H9 (cell line): ENCODE measurements at regions not wholly inside any gene's neighbourhood (a gene's known extent, or its start where the extent isn't known, plus 50 kb on each side); places are given as distances from the start of the nearest gene placed in this dataset.

Experiments
- DNase-seq: peaks from one replicate; pipeline ENCODE4 v3.0.0-alpha.2; 2017
- H2AFZ ChIP-seq: one replicate; pipeline ENCODE4 v1.6.1; 2013; ENCODE audit warnings: mild to moderate bottlenecking, low read length, control low read depth, moderate library complexity
- H2AK5ac ChIP-seq: 2 replicates; pipeline ENCODE4 v1.6.1; 2013; ENCODE audit warnings: low read length, control low read depth, mixed read lengths; ENCODE audit not compliant: insufficient read length
- H2BK120ac ChIP-seq: one replicate; pipeline ENCODE4 v1.6.1; 2013; ENCODE audit warnings: low read depth, mild to moderate bottlenecking, low read length, control low read depth, inconsistent platforms; ENCODE audit not compliant: poor library complexity, severe bottlenecking
- H2BK12ac ChIP-seq: 2 replicates; pipeline ENCODE4 v1.6.1; 2013; ENCODE audit warnings: low read length, control low read depth, mixed read lengths, low read depth; ENCODE audit not compliant: insufficient read length
- H2BK15ac ChIP-seq: 2 replicates; pipeline ENCODE4 v1.6.1; 2013; ENCODE audit warnings: low read depth, low read length, control low read depth
- H2BK20ac ChIP-seq: one replicate; pipeline ENCODE4 v1.6.1; 2013; ENCODE audit warnings: low read depth, mild to moderate bottlenecking, low read length, control low read depth, inconsistent platforms; ENCODE audit not compliant: poor library complexity, severe bottlenecking
- H2BK5ac ChIP-seq: 2 replicates; pipeline ENCODE4 v1.6.1; 2013; ENCODE audit warnings: low read length, control low read depth, mixed read lengths; ENCODE audit not compliant: insufficient read length
- H3K14ac ChIP-seq: 2 replicates; pipeline ENCODE4 v1.6.1; 2013; ENCODE audit warnings: low read length, control low read depth; ENCODE audit not compliant: insufficient read depth
- H3K18ac ChIP-seq: 2 replicates; pipeline ENCODE4 v1.6.1; 2013; ENCODE audit warnings: low read depth, mild to moderate bottlenecking, mixed read lengths, low read length, control low read depth; ENCODE audit not compliant: insufficient read length
- H3K23ac ChIP-seq: 2 replicates; pipeline ENCODE4 v1.6.1; 2013; ENCODE audit warnings: low read length, control low read depth, mixed read lengths, low read depth; ENCODE audit not compliant: insufficient read length
- H3K23me2 ChIP-seq: 2 replicates; pipeline ENCODE4 v1.6.1; 2013; ENCODE audit warnings: low read depth, mild to moderate bottlenecking, mixed read lengths, low read length, control low read depth; ENCODE audit not compliant: insufficient read length, poor library complexity, severe bottlenecking
- H3K27ac ChIP-seq: 2 replicates; pipeline ENCODE4 v1.5.1; 2013; ENCODE audit warnings: low read length, control low read depth, mixed read lengths, low read depth; ENCODE audit not compliant: insufficient read length
- H3K27me3 ChIP-seq: 2 replicates; pipeline ENCODE4 v1.6.1; 2013; ENCODE audit warnings: low read length, control low read depth, inconsistent platforms; ENCODE audit not compliant: insufficient read depth
- H3K4ac ChIP-seq: 2 replicates; pipeline ENCODE4 v1.6.1; 2013; ENCODE audit warnings: low read depth, mild to moderate bottlenecking, control low read depth, inconsistent platforms, low read length, moderate library complexity
- H3K4me1 ChIP-seq: 2 replicates; pipeline ENCODE4 v1.6.1; 2013; ENCODE audit warnings: low read length, control low read depth, inconsistent platforms; ENCODE audit not compliant: insufficient read depth
- H3K4me2 ChIP-seq: 2 replicates; pipeline ENCODE4 v1.6.1; 2013; ENCODE audit warnings: low read length, control low read depth, mixed read lengths; ENCODE audit not compliant: insufficient read length, insufficient read depth
- H3K56ac ChIP-seq: 2 replicates; pipeline ENCODE4 v1.6.1; 2013; ENCODE audit warnings: low read depth, mild to moderate bottlenecking, mixed read lengths, low read length, control low read depth; ENCODE audit not compliant: insufficient read length
- H3K79me1 ChIP-seq: 2 replicates; pipeline ENCODE4 v1.6.1; 2013; ENCODE audit warnings: low read depth, mild to moderate bottlenecking, moderate library complexity, low read length, control low read depth, inconsistent platforms; ENCODE audit not compliant: insufficient read depth, poor library complexity, severe bottlenecking
- H3K79me2 ChIP-seq: 2 replicates; pipeline ENCODE4 v1.6.1; 2013; ENCODE audit warnings: low read length, control low read depth, inconsistent platforms; ENCODE audit not compliant: insufficient read depth
- H3K9ac ChIP-seq: 2 replicates; pipeline ENCODE4 v1.6.1; 2013; ENCODE audit warnings: low read length, control low read depth, mixed read lengths; ENCODE audit not compliant: insufficient read length; ENCODE audit errors: extremely low read depth
- H3K9me3 ChIP-seq: one replicate; pipeline ENCODE4 v1.6.1; 2013; ENCODE audit warnings: low read depth, low read length, inconsistent platforms; ENCODE audit not compliant: control insufficient read depth
- H3T11ph ChIP-seq: one replicate; pipeline ENCODE4 v1.6.1; 2013; ENCODE audit warnings: mild to moderate bottlenecking, low read length, control low read depth, inconsistent platforms
- H4K20me1 ChIP-seq: one replicate; pipeline ENCODE4 v1.6.1; 2013; ENCODE audit not compliant: control insufficient read depth, insufficient read length, insufficient read depth
- H4K5ac ChIP-seq: 2 replicates; pipeline ENCODE4 v1.6.1; 2013; ENCODE audit warnings: low read depth, mild to moderate bottlenecking, mixed read lengths, low read length, control low read depth; ENCODE audit not compliant: insufficient read length
- H4K8ac ChIP-seq: replicated peaks from 2 replicates; pipeline ENCODE4 v1.6.1; 2013; ENCODE audit warnings: low read length, control low read depth, mixed read lengths, low read depth; ENCODE audit not compliant: insufficient read length
- H4K91ac ChIP-seq: 2 replicates; pipeline ENCODE4 v1.6.1; 2013; ENCODE audit warnings: low read depth, mild to moderate bottlenecking, moderate library complexity, mixed read lengths, low read length, control low read depth; ENCODE audit not compliant: insufficient read length
- H3K27ac Mint-ChIP-seq, 3 experiments: 2 replicates in 2 of 3; 3 replicates in 1 of 3; pipeline ENCODE4 v1.8.0; 2020 to 2021; ENCODE audit warnings: mixed read lengths in 3 of 3, mild to moderate bottlenecking in 1 of 3, moderate library complexity in 1 of 3
- H3K27me3 Mint-ChIP-seq: 2 replicates; pipeline ENCODE4 v1.8.0; 2021; ENCODE audit warnings: low read depth, mild to moderate bottlenecking, moderate library complexity, mixed read lengths
- H3K36me3 Mint-ChIP-seq, 3 experiments: 2 replicates in 2 of 3; 3 replicates in 1 of 3; pipeline ENCODE4 v1.8.0; 2020 to 2021; ENCODE audit warnings: low read depth in 3 of 3, mixed read lengths in 3 of 3; ENCODE audit not compliant: insufficient read depth in 1 of 3
- H3K4me1 Mint-ChIP-seq, 2 experiments: 2 replicates each; pipeline ENCODE4 v1.8.0; 2020; ENCODE audit warnings: mixed read lengths in 2 of 2
- H3K4me3 Mint-ChIP-seq, 2 experiments: 2 replicates in 1 of 2; 3 replicates in 1 of 2; pipeline ENCODE4 v1.8.0; 2020 to 2021; ENCODE audit warnings: mild to moderate bottlenecking in 2 of 2, mixed read lengths in 2 of 2, moderate library complexity in 1 of 2
- H3K9me3 Mint-ChIP-seq, 2 experiments: 2 replicates in 1 of 2; 3 replicates in 1 of 2; pipeline ENCODE4 v1.8.0; 2020; ENCODE audit warnings: mild to moderate bottlenecking in 2 of 2, mixed read lengths in 2 of 2, moderate library complexity in 1 of 2
- WGBS: extraction: QIAGEN DNeasy Blood & Tissue Kit; methylation state at CpG from one replicate; pipeline ENCODE4 v1.1.7; 2013; ENCODE audit warnings: missing lambda C conversion rate, low lambda C conversion rate, mixed read lengths; ENCODE audit not compliant: insufficient read length; ENCODE audit errors: extremely low coverage; 5-methylcytosine and 5-hydroxymethylcytosine counted together
- TF ChIP-seq, protein P1 (sequence below): fragments of 200-600 bp; sonication (generic); conservative IDR thresholded peaks from 3 replicates; pipeline ENCODE4 v1.8.0; 2021; ENCODE audit warnings: antibody characterized with exemption, mild to moderate bottlenecking

- H3K36me3 Mint-ChIP-seq, result peaks cover 0 to 11% (median 0%) of the 10 kb centered on the region in 3 experiments; a peak in 3 of 7 replicates
- Histone ChIP-seq H2AK5ac (no peak overlapping the region), H3K23ac (no peak overlapping the region), H4K8ac (no peak overlapping the region), H2BK120ac (no peak overlapping the region), H3K4me2 (no peak overlapping the region), H3K14ac (no peak overlapping the region), H4K91ac (no peak overlapping the region), H3K27me3 (no peaks in the 10 kb centered on the region; the same call in 1 of the 2 replicates), H4K5ac (no peak overlapping the region), H3K18ac (no peak overlapping the region), H3K79me1 (no peaks in the 10 kb centered on the region), H4K20me1 (no peaks in the 10 kb centered on the region), H3K9ac (no peak overlapping the region), H2AFZ (no peak overlapping the region), H3K56ac (no peak overlapping the region), H3K4ac (no peak overlapping the region), H3K9me3 (no peaks in the 10 kb centered on the region), H3T11ph (no peak overlapping the region), H2BK12ac (no peak overlapping the region), H3K27ac (no peak overlapping the region), H2BK5ac (no peak overlapping the region), H2BK15ac (no peak overlapping the region), H3K4me1 (peaks cover 19% of the 10 kb centered on the region; the same call in 1 of the 2 replicates), H2BK20ac (no peak overlapping the region), H3K79me2 (no peaks in the 10 kb centered on the region), H3K23me2 (no peaks in the 10 kb centered on the region)
- no CpG with 5 or more reads among the region's 2 CpGs for WGBS
- no peak overlapping the region for H3K4me3 Mint-ChIP-seq
- peaks cover 7% of the 10 kb centered on the region for H3K27me3 Mint-ChIP-seq
- TF ChIP-seq, protein P1, sequence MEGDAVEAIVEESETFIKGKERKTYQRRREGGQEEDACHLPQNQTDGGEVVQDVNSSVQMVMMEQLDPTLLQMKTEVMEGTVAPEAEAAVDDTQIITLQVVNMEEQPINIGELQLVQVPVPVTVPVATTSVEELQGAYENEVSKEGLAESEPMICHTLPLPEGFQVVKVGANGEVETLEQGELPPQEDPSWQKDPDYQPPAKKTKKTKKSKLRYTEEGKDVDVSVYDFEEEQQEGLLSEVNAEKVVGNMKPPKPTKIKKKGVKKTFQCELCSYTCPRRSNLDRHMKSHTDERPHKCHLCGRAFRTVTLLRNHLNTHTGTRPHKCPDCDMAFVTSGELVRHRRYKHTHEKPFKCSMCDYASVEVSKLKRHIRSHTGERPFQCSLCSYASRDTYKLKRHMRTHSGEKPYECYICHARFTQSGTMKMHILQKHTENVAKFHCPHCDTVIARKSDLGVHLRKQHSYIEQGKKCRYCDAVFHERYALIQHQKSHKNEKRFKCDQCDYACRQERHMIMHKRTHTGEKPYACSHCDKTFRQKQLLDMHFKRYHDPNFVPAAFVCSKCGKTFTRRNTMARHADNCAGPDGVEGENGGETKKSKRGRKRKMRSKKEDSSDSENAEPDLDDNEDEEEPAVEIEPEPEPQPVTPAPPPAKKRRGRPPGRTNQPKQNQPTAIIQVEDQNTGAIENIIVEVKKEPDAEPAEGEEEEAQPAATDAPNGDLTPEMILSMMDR, result no peak
- DNase-seq, result peak; percentile 66
- H3K4me1 Mint-ChIP-seq, result peaks cover 61 to 71% of the 10 kb centered on the region in 2 experiments
- H3K27ac Mint-ChIP-seq, result peak overlapping the region in 1 of 3 experiments; percentile 48; a peak in 1 of 7 replicates
- peaks cover 3 to 4% of the 10 kb centered on the region in 2 experiments; a peak in 2 of 5 replicates for H3K9me3 Mint-ChIP-seq
Measured at GRCh38 chr5:120848883-120849282, 384.8 kb downstream of the PRR16 start.
